Gastroesophageal sphincter (tissue), 3 donors: ENCODE measurements at regions not wholly inside any gene's neighbourhood (a gene's known extent, or its start where the extent isn't known, plus 50 kb on each side); places are given as distances from the start of the nearest gene placed in this dataset.

Experiments used
- CTCF ChIP-seq, 4 experiments: fragments of 200-600 bp in 2 of 4; fragments of 450-650 bp in 2 of 4; sonication (generic) in 1 of 4; IDR thresholded peaks; one replicate each; pipeline ENCODE4 v1.5.1; 2017 to 2019; ENCODE audit warnings: antibody characterized with exemption in 4 of 4, mild to moderate bottlenecking in 2 of 4, moderate library complexity in 2 of 4
- EP300 ChIP-seq: sonication (generic); formaldehyde crosslinking; IDR thresholded peaks from one replicate; pipeline ENCODE4 v1.6.1; 2017; ENCODE audit warnings: antibody characterized with exemption, mild to moderate bottlenecking
- POLR2AphosphoS5 ChIP-seq: sonication (generic); formaldehyde crosslinking; IDR thresholded peaks from one replicate; pipeline ENCODE4 v1.6.1; 2017; ENCODE audit warnings: antibody characterized with exemption

- TF ChIP-seq CTCF (IDR thresholded peaks at IDR 0.05), result no peak
- TF ChIP-seq EP300, result no peak
- TF ChIP-seq POLR2AphosphoS5, result no peak
Measured at GRCh38 chrX:42248226-42248625, 324.9 kb upstream of the CASK start.
